Adrenal gland (tissue), 9 donors: ENCODE measurements at regions not wholly inside any gene's neighbourhood (a gene's known extent, or its start where the extent isn't known, plus 50 kb on each side); places are given as distances from the start of the nearest gene placed in this dataset.

ENCODE experiments used
- DNase-seq, 7 donors: peaks; one replicate each; pipeline ENCODE4 v3.0.0-alpha.2; 2019 to 2020
- H3K27ac ChIP-seq, 5 donors: fragments of 200-600 bp; sonication (generic) in 4 of 5; 1 replicate in 3 of 5; 2 replicates in 2 of 5; pipeline versions ENCODE4 v1.5.1 to v1.8.0; 2016 to 2020; ENCODE audit warnings: mild to moderate bottlenecking in 1 of 5
- H3K27me3 ChIP-seq: fragments of 200-600 bp; 2 replicates; pipeline ENCODE4 v1.8.0; 2021
- H3K36me3 ChIP-seq, 2 donors: fragments of 200-600 bp; replicated peaks in 1 of 2; 1 replicate in 1 of 2; 2 replicates in 1 of 2; pipeline versions ENCODE4 v1.5.1 to v1.8.0; 2018 to 2022
- H3K4me1 ChIP-seq, 2 donors: fragments of 200-600 bp; replicated peaks in 1 of 2; 1 replicate in 1 of 2; 2 replicates in 1 of 2; pipeline versions ENCODE4 v1.5.1 to v1.8.0; 2018 to 2021
- H3K4me3 ChIP-seq, 4 donors: fragments of 200-600 bp; sonication (generic) in 3 of 4; one replicate each; pipeline ENCODE4 v1.5.1; 2016 to 2018
- H3K9me3 ChIP-seq, 3 donors: fragments of 200-600 bp; sonication (generic) in 1 of 3; replicated peaks in 1 of 3; 1 replicate in 2 of 3; 2 replicates in 1 of 3; pipeline versions ENCODE4 v1.5.1 to v1.8.0; 2016 to 2021
- POLR2A ChIP-seq, 2 donors: fragments of 450-650 bp; IDR thresholded peaks; one replicate each; pipeline ENCODE4 v1.6.1; 2017; ENCODE audit warnings: antibody characterized with exemption in 2 of 2, mild to moderate bottlenecking in 2 of 2, moderate library complexity in 1 of 2
- WGBS, 4 donors: extraction: QIAGEN DNeasy Blood & Tissue Kit in 2 of 4; methylation state at CpG; one replicate each; pipeline versions ENCODE4 v1.1.5 to v1.1.7; 2013 to 2017; 5-methylcytosine and 5-hydroxymethylcytosine counted together
- intact Hi-C, 2 donors: fragments of 100-400 bp; cut with DNase I; formaldehyde crosslinking; loops; one replicate each; pipeline versions ENCODE4 v1.14.1 to v1.15.0; 2022 to 2023
- TF ChIP-seq, protein P1 (sequence below), 6 experiments: fragments of 450-650 bp in 4 of 6; fragments of 200-600 bp in 2 of 6; sonication (generic) in 1 of 6; IDR thresholded peaks; 1 replicate in 5 of 6; 2 replicates in 1 of 6; pipeline versions ENCODE4 v1.5.1 to v1.8.0; 2016 to 2021; ENCODE audit warnings: antibody characterized with exemption in 6 of 6, mild to moderate bottlenecking in 2 of 6, moderate library complexity in 1 of 6
- donor health status: healthy with polysubstance abuse.
- donor health status: Bipolar disorder and iron deficiency.
- donor health status: DM: yes; HTN: yes; CAD: no.
- donor health status: DM: no; HTN: no; CAD: no.
- donor health status: DM: no; HTN: no; CAD: no.

DNA sequence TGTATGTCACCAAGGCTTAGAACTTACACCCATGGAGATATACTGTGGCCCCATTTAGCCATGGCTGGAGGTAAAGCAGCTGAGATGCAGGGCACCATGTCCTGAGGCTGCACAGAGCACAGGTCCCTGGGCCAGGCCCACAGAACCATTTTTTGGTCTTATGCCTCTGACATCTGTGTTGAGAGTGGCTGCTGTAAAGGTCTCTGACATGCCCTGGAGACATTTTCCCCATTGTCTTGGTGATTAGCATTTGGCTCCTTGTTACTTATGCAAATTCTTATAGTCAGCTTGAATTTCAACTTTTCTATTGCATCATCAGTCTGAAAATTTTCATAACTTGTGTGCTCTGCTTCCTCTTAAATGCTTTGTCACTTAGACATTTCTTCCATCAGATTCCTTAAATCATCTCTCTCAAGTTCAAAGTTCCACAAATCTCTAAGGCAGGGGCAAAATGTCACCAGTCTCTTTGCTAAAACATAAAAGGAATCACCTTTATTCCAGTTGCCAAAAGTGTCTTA, 701.3 kb downstream of the EPHA3 start:
- Histone ChIP-seq H3K4me1 (no peaks in the 10 kb centered on the region), H3K4me3 (no peak overlapping the region), H3K9me3 (peaks cover 0 to 3% (median 0%) of the 10 kb centered on the region in 3 donors), H3K27me3 (no peaks in the 10 kb centered on the region), H3K36me3 (no peaks in the 10 kb centered on the region), H3K27ac (no peak overlapping the region)
- DNase-seq: no peak
- intact Hi-C loops: no loop called here
- TF ChIP-seq POLR2A (IDR thresholded peaks at IDR 0.05): no peak
- TF ChIP-seq, protein P1, sequence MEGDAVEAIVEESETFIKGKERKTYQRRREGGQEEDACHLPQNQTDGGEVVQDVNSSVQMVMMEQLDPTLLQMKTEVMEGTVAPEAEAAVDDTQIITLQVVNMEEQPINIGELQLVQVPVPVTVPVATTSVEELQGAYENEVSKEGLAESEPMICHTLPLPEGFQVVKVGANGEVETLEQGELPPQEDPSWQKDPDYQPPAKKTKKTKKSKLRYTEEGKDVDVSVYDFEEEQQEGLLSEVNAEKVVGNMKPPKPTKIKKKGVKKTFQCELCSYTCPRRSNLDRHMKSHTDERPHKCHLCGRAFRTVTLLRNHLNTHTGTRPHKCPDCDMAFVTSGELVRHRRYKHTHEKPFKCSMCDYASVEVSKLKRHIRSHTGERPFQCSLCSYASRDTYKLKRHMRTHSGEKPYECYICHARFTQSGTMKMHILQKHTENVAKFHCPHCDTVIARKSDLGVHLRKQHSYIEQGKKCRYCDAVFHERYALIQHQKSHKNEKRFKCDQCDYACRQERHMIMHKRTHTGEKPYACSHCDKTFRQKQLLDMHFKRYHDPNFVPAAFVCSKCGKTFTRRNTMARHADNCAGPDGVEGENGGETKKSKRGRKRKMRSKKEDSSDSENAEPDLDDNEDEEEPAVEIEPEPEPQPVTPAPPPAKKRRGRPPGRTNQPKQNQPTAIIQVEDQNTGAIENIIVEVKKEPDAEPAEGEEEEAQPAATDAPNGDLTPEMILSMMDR (IDR thresholded peaks at IDR 0.05): no peak

DNA sequence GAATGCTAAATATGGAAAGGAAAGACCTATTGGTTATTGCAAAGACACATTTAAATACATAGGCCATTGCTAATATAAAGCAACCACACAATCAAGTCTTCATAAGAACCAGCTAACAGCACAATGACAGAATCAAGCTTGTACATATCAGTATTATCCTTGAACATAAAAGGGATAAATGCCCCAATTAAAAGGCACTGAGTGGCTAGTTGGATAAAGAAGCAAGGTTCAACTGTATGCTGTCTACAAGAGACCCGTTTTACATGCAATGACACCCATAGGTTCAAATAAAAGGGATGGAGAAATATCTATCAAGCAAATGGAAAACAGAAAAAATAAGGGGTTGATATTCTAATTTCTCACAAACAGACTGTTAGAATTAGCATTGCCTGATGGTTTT, 706.1 kb downstream of the EPHA3 start:
- no peak for DNase-seq
- Histone ChIP-seq H3K27ac (no peak overlapping the region), H3K27me3 (no peaks in the 10 kb centered on the region), H3K4me3 (no peak overlapping the region), H3K4me1 (no peaks in the 10 kb centered on the region), H3K36me3 (no peaks in the 10 kb centered on the region), H3K9me3 (peaks cover 0 to 3% (median 0%) of the 10 kb centered on the region in 3 donors)
- 49 to 77% (median 64%) methylated on average over 1 of the region's 1 CpG for WGBS, 4 donors
- intact Hi-C loops: no loop called here
- TF ChIP-seq, protein P1 (IDR thresholded peaks at IDR 0.05): no peak
- TF ChIP-seq POLR2A (IDR thresholded peaks at IDR 0.05): no peak

GRCh38 chr3:89841041-89841440, 733.6 kb downstream of the EPHA3 start:
- intact Hi-C loops: no loop called here
- H3K27ac ChIP-seq: no peak overlapping the region
- H3K4me3 ChIP-seq: no peak overlapping the region
- H3K27me3 ChIP-seq: no peaks in the 10 kb centered on the region
- no peaks in the 10 kb centered on the region for H3K36me3 ChIP-seq
- no peaks in the 10 kb centered on the region for H3K4me1 ChIP-seq
- TF ChIP-seq POLR2A (IDR thresholded peaks at IDR 0.05): no peak
- TF ChIP-seq, protein P1 (IDR thresholded peaks at IDR 0.05): no peak
- no peaks in the 10 kb centered on the region for H3K9me3 ChIP-seq
- DNase-seq: no peak

DNA sequence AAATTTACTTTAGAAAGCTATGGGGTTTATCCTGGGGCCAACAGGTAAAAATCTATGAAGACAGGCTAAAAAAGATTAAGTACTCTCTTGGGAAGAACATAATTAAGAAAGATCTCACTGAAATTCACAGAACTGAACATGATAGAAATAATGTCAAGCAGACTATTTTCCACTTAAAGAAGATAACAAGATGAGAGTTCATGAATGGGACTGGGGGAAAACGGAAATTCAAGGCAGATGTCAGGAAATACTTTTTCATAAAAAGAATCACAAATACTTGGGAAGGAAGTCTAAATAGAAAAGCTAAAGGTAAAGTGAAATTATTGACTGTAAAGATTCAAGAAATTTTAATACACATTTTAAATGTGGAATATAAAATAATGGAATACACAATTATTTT, 737.6 kb downstream of the EPHA3 start:
- Histone ChIP-seq H3K4me3 (no peak overlapping the region), H3K9me3 (no peaks in the 10 kb centered on the region), H3K4me1 (no peaks in the 10 kb centered on the region), H3K27ac (no peak overlapping the region), H3K27me3 (no peaks in the 10 kb centered on the region), H3K36me3 (no peaks in the 10 kb centered on the region)
- WGBS, 4 donors: 29 to 49% (median 41%) methylated on average over 1 of the region's 1 CpG
- intact Hi-C loops: no loop called here
- no peak for TF ChIP-seq POLR2A (IDR thresholded peaks at IDR 0.05)
- TF ChIP-seq, protein P1 (IDR thresholded peaks at IDR 0.05): no peak
- no peak for DNase-seq
